ENCODE measurements at regions not wholly inside any gene's neighbourhood (a gene's known extent, or its start where the extent isn't known, plus 50 kb on each side); places are given as distances from the start of the nearest gene placed in this dataset.

- no peak overlapping the region for H3K27ac ChIP-seq
- TF ChIP-seq CTCF (conservative IDR thresholded peaks at IDR 0.05) = no peak
These were observed 185.2 kb downstream of the KLF13 start for GRCh38 chr15:31511707-31512310.

- no peak overlapping the region for H3K27ac ChIP-seq
- no peak for TF ChIP-seq CTCF (conservative IDR thresholded peaks at IDR 0.05)
These were observed 186.5 kb downstream of the KLF13 start for GRCh38 chr15:31513178-31513577.

GRCh38 chr15:31516440-31516839, 189.8 kb downstream of the KLF13 start:
- no peak for TF ChIP-seq CTCF (conservative IDR thresholded peaks at IDR 0.05)

GRCh38 chr15:31516874-31517273, 190.2 kb downstream of the KLF13 start:
- TF ChIP-seq CTCF (conservative IDR thresholded peaks at IDR 0.05) = no peak
- no peak overlapping the region for H3K27ac ChIP-seq

More at GRCh38 chr15:31516440-31516839, 189.8 kb downstream of the KLF13 start:
- H3K27ac ChIP-seq = no peak overlapping the region

- H3K27ac ChIP-seq = no peak overlapping the region
- no peak for TF ChIP-seq CTCF (conservative IDR thresholded peaks at IDR 0.05)
These were observed 191.1 kb downstream of the KLF13 start for GRCh38 chr15:31517711-31518110.

GRCh38 chr15:31522028-31522427, 195.4 kb downstream of the KLF13 start:
- TF ChIP-seq CTCF (conservative IDR thresholded peaks at IDR 0.05) = no peak
- no peak overlapping the region for H3K27ac ChIP-seq

GRCh38 chr15:31523027-31523654, 196.5 kb downstream of the KLF13 start:
- H3K27ac ChIP-seq = no peak overlapping the region
- no peak for TF ChIP-seq CTCF (conservative IDR thresholded peaks at IDR 0.05)
